GM19372 (cell line): ENCODE measurements at regions not wholly inside any gene's neighbourhood (a gene's known extent, or its start where the extent isn't known, plus 50 kb on each side); places are given as distances from the start of the nearest gene placed in this dataset.

ENCODE experiments used
- ATAC-seq: cut with Tn5 transposase; IDR thresholded peaks from one replicate; pipeline ENCODE4 v1.9.1; 2021; ENCODE audit warnings: mild to moderate bottlenecking, low read depth, moderate library complexity; ENCODE audit not compliant: unreplicated experiment

DNA sequence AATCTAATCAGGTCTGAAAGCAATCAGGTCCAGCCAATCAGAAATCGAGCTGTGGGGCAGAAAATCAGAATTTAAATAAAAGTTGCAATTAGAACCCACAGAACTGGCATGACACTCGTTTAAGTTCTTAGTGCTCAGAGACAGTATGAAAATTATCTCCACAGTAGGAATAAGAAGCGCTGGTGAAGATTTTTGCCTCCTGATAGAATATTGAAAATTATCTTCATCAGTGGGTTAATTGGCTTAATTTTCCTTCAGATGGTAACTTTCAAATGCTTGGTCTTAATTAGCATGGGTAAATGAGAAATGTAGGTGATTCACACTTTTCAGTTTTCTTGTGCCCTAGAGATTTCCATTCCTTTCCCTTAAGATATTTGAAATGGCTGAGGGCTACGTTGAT lies 109.1 kb upstream of the MDFIC2 start:
- no peak for ATAC-seq

DNA sequence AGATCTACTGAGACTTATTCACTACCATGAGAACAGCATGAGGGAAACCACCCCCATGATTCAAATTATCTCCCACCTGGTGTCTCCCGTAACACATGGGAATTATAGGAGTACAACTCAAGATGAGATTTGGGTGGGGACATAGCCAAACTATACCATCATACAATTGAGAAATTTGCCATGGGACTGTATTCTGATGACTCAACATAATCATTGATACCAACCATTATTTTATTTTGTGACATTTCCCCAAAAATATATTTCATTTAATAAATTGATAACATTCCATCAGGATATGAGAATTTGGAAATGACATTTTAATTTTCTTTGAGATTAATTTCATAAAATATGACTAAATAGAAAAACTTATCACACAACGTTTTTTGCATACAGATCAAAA lies 96.6 kb upstream of the MDFIC2 start:
- ATAC-seq: no peak

DNA sequence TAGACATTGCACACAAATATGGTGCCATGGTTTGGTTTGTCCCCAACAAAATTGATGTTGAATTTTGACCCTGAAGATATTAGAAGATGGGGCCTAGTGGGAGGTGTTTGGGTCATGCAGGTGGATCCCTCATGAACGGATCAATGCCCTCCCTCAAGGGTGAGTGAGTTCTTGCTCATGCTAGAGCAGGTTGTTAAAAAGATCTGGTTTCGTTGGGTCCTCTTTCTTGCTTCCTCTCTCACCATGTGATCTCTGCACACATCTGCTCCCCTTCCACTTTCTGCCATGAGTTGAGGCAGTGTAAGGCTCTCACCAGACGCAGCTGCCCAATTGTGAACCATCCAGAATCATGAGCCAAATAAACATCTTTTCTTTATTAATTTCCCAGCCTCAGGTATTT lies 87.8 kb upstream of the MDFIC2 start:
- no peak for ATAC-seq

DNA sequence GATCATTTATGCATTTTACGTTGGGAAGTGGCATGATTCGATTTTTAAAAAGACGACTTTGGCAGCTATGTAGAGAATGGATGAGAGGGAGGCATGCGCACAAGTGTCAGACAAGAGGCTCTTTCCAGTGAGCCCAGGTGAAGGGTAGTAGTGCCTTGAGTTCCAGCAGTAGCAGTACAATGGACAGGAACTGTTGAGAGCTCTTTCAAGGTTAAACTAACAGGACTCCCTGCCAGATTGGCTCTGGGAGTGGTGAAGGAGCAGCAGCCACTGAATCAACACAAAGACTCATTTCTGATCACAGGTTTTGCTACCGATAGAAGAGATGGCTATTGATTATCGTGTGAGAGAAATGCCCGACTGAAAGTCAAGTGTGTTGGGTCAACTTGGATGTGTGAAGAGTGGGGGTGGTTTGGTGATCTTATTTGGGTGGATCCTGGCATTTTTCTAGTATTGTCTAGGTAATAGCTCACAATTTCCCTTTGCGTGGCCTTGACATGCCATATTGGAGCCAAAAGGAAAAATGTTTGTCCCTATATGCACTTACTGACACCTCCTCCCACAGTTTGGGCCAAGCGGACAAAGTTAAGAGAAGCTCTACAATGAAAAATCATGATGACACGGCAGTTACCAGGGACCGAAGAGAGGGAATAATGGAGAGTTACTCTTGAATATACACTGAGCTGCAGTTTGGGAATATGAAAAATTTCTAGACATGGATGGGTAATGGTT lies 81.6 kb upstream of the MDFIC2 start:
- no peak for ATAC-seq

DNA sequence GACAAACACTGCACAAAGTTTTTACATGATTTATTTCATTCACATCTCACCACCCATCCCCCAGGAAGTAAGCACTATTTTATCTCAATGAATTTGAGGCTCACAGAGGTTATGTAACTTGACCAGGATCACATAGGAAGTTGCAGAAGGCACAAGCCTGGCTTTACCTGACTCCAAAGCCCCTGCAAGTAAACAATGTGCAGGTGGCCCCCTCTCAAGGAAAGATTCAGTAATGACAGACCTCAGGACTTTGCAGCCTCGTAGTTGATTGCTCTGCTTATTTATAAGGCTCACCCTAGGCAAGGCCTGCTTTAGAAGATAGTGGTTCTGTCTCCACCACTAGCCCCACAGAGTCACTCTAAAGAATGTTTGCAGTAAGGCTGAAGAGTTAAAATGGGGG lies 79.8 kb upstream of the MDFIC2 start:
- no peak for ATAC-seq

DNA sequence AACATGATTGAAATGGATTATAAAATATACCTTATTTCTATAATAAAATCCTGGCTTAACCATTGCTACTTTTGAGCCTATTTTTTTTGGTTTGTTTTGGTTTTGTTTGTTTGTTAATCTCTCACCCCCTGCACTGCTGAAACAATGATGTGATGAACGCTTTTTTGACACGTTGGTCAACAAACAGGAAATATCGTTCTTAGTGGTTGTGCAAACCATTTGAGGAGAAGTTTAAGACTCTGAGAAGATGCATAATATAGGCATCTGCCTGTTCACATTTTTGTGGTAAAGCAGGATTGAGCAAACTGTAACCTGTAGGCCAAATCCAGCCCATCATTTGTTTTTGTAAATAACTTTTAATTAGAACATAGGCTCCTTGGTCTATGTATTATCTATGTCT lies 75.5 kb upstream of the MDFIC2 start:
- ATAC-seq: no peak

DNA sequence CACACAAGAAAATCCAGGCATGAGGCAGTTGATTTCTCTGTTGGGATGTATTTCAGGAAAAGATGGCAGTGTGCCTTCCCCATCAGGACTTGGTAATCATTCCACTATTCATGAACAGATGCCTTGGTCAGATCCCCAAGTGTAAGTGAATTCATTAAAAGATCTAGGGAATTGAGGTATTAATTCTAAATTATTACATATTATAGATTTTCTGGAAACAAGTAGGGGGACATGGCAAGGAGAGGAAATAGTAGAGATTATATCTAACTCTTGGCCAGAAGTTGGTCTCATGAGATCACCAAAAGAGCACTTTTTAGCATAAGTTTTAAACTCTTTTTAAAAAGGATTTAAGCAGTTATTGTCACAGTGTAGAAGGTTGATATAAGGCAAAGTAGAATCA lies 74.4 kb upstream of the MDFIC2 start:
- ATAC-seq: no peak

DNA sequence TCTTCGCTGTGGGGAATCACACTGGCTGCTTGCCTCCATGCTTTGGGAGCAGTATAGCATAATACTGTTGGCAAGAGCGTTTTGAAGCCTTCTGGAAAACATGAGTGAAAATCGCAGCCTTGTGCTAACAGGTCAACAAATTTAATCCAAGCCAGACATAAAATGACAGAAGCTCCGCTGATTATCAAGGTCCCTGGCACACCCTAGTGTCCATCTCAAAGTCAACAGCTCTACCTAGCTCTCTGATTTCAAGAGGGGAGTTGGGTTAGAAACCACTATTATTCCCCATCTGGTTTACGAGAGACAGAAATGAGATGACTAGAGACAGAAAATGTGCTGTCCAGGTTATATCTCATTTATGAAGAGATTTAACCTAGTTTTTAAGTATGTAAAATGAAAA lies 73.6 kb upstream of the MDFIC2 start:
- no peak for ATAC-seq

DNA sequence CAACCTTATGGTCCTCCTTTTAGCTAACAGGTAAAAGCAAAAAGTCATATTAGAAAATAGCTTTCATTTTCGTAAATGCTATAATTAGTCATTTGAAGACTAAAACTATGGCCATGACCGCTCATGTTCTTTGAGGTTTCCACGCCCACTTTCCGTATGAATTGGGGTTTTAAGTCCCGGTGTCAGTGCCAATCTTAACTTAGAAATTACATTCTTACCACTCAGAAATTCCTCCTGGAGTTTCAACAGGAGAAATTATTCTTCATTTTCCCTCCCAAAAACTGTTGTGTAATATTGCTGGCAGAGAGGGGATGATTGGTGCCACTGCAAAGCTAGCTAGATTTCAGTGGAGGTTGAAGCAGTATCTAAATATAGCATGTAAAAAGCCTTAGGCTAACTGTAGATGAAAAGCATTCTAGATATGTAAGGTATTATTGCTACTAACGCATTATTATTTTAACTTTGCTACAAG lies 71.0 kb upstream of the MDFIC2 start:
- peak; percentile 98 for ATAC-seq

DNA sequence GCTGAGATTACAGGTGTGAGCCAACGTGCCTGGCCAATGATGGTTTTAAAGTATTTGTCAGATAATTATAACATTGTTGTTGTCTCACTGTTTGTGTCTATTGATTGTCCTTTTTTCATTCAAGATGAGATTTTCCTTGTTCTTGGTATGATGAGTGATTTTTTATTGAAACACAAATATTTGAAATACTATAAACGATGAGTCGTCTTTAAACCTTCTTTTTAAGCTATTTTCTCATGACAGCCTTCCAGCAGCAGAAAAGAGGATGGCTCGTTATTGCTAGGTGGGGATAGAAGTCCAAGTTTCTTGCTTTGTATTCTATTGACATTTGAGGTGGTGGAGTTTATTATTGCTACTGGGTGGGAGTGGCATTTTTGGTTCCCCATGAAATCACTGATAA lies 61.7 kb upstream of the MDFIC2 start:
- ATAC-seq: no peak
